NB4 (cell line): ENCODE measurements at regions not wholly inside any gene's neighbourhood (a gene's known extent, or its start where the extent isn't known, plus 50 kb on each side); places are given as distances from the start of the nearest gene placed in this dataset.

ENCODE experiments used
- CTCF ChIP-seq: IDR thresholded peaks from one replicate; pipeline ENCODE4 v1.5.1; 2012; ENCODE audit warnings: low read depth, low read length
- MYC ChIP-seq: IDR thresholded peaks from 2 replicates; pipeline ENCODE4 v1.6.1; 2011; ENCODE audit warnings: low read depth, low read length
- POLR2A ChIP-seq: IDR thresholded peaks from 2 replicates; pipeline ENCODE4 v1.6.1; 2011; ENCODE audit warnings: mild to moderate bottlenecking; ENCODE audit not compliant: insufficient read length; ENCODE audit errors: extremely low read depth

- TF ChIP-seq MYC, result no peak
- TF ChIP-seq CTCF, result no peak
- TF ChIP-seq POLR2A, result no peak
Measured at GRCh38 chr11:127218275-127218608, 217.7 kb upstream of the KIRREL3 start.
